Sigmoid colon (tissue), 6 donors: ENCODE measurements at regions not wholly inside any gene's neighbourhood (a gene's known extent, or its start where the extent isn't known, plus 50 kb on each side); places are given as distances from the start of the nearest gene placed in this dataset.
A peak's percentile ranks its signal among the peaks of the same experiment; 100 is the strongest.

Source experiments
- DNase-seq: peaks from one replicate; pipeline ENCODE4 v3.0.0-alpha.2; 2019
- H3K27ac ChIP-seq, 4 donors: fragments of 200-600 bp; sonication (generic); one replicate each; pipeline ENCODE4 v1.5.1; 2016 to 2019; ENCODE audit warnings: mild to moderate bottlenecking in 1 of 4
- H3K27me3 ChIP-seq, 3 donors: fragments of 200-600 bp; sonication (generic); one replicate each; pipeline ENCODE4 v1.5.1; 2019; ENCODE audit warnings: mild to moderate bottlenecking in 1 of 3
- H3K36me3 ChIP-seq, 4 donors: fragments of 200-600 bp; sonication (generic); one replicate each; pipeline ENCODE4 v1.5.1; 2016 to 2019
- H3K4me1 ChIP-seq, 4 donors: fragments of 200-600 bp; sonication (generic); one replicate each; pipeline ENCODE4 v1.5.1; 2017 to 2019
- H3K4me3 ChIP-seq, 4 donors: fragments of 200-600 bp; sonication (generic); one replicate each; pipeline ENCODE4 v1.5.1; 2017 to 2019; ENCODE audit warnings: mild to moderate bottlenecking in 2 of 4, moderate library complexity in 1 of 4
- H3K9me3 ChIP-seq, 4 donors: fragments of 200-600 bp in 3 of 4; sonication (generic) in 3 of 4; one replicate each; pipeline versions ENCODE4 v1.5.1 to v1.6.1; 2013 to 2019
- CTCF ChIP-seq, 4 experiments: fragments of 450-650 bp in 3 of 4; fragments of 200-600 bp in 1 of 4; IDR thresholded peaks; one replicate each; pipeline ENCODE4 v1.5.1; 2016 to 2019; ENCODE audit warnings: antibody characterized with exemption in 4 of 4, mild to moderate bottlenecking in 3 of 4, moderate library complexity in 2 of 4
- EP300 ChIP-seq, 4 donors: sonication (generic); formaldehyde crosslinking; IDR thresholded peaks; one replicate each; pipeline ENCODE4 v1.6.1; 2017; ENCODE audit warnings: antibody characterized with exemption in 4 of 4
- POLR2A ChIP-seq, 2 donors: fragments of 450-650 bp; IDR thresholded peaks; one replicate each; pipeline ENCODE4 v1.6.1; 2016; ENCODE audit warnings: antibody characterized with exemption in 2 of 2, mild to moderate bottlenecking in 2 of 2, moderate library complexity in 2 of 2
- POLR2AphosphoS5 ChIP-seq, 4 donors: sonication (generic); formaldehyde crosslinking; IDR thresholded peaks; one replicate each; pipeline ENCODE4 v1.6.1; 2017; ENCODE audit warnings: antibody characterized with exemption in 4 of 4
- WGBS, 2 donors: extraction: QIAGEN DNeasy Blood & Tissue Kit; methylation state at CpG; one replicate each; pipeline ENCODE4 v1.1.7; 2013; 5-methylcytosine and 5-hydroxymethylcytosine counted together
- intact Hi-C: fragments of 100-400 bp; cut with DNase I; formaldehyde crosslinking; loops from one replicate; pipeline ENCODE4 v1.15.1; 2023
- donor health status: healthy with polysubstance abuse.
- donor health status: healthy.

GRCh38 chr5:159837860-159838259 lies 78.4 kb upstream of the ADRA1B start:
- Histone ChIP-seq H3K36me3 (no peaks in the 10 kb centered on the region), H3K27ac (no peak overlapping the region), H3K4me3 (no peak overlapping the region), H3K4me1 (no peaks in the 10 kb centered on the region), H3K9me3 (peaks cover 0 to 3% (median 0%) of the 10 kb centered on the region in 4 donors), H3K27me3 (no peaks in the 10 kb centered on the region)
- intact Hi-C loops, result no loop called here
- 77 to 88% methylated on average over 2 of the region's 2 CpGs for WGBS, 2 donors
- TF ChIP-seq EP300 (IDR thresholded peaks at IDR 0.05) (no peak), POLR2A (IDR thresholded peaks at IDR 0.05) (no peak), POLR2AphosphoS5 (IDR thresholded peaks at IDR 0.05) (no peak), CTCF (IDR thresholded peaks at IDR 0.05) (no peak)
- DNase-seq, result no peak

- H3K4me3 ChIP-seq, result no peak overlapping the region
- H3K4me1 ChIP-seq, result no peaks in the 10 kb centered on the region
- no peak overlapping the region for H3K27ac ChIP-seq
- no peak for TF ChIP-seq EP300 (IDR thresholded peaks at IDR 0.05)
- DNase-seq, result no peak
- intact Hi-C loops, result no loop called here
- H3K27me3 ChIP-seq, result no peaks in the 10 kb centered on the region
- H3K36me3 ChIP-seq, result no peaks in the 10 kb centered on the region
- WGBS, 2 donors, result 65 to 78% methylated on average over 8 of the region's 8 CpGs
- H3K9me3 ChIP-seq, result peaks cover 0 to 3% (median 0%) of the 10 kb centered on the region in 4 donors
Observed at GRCh38 chr5:159838551-159839222, 77.6 kb upstream of the ADRA1B start.

- Histone ChIP-seq H3K27ac (no peak overlapping the region), H3K36me3 (no peaks in the 10 kb centered on the region), H3K27me3 (no peaks in the 10 kb centered on the region), H3K4me3 (no peak overlapping the region), H3K9me3 (no peaks in the 10 kb centered on the region), H3K4me1 (no peaks in the 10 kb centered on the region)
- no peak for TF ChIP-seq POLR2A (IDR thresholded peaks at IDR 0.05)
- TF ChIP-seq EP300 (IDR thresholded peaks at IDR 0.05), result no peak
- TF ChIP-seq POLR2AphosphoS5 (IDR thresholded peaks at IDR 0.05), result no peak
- no peak for TF ChIP-seq CTCF (IDR thresholded peaks at IDR 0.05)
- DNase-seq, result no peak
- intact Hi-C loops, result no loop called here
- WGBS, 2 donors, result 90 to 100% methylated on average over 1 of the region's 1 CpG
Observed at GRCh38 chr5:159844267-159845121, 71.8 kb upstream of the ADRA1B start.

GRCh38 chr5:159849437-159850083 lies 66.7 kb upstream of the ADRA1B start:
- Histone ChIP-seq H3K4me1 (no peaks in the 10 kb centered on the region), H3K36me3 (no peaks in the 10 kb centered on the region), H3K27me3 (no peaks in the 10 kb centered on the region), H3K27ac (peak overlapping the region in 1 of 4 donors; percentile 45), H3K9me3 (no peaks in the 10 kb centered on the region), H3K4me3 (no peak overlapping the region)
- 90 to 94% methylated on average over 3 of the region's 3 CpGs for WGBS, 2 donors
- DNase-seq, result peak; percentile 66
- intact Hi-C loops, result no loop called here
- TF ChIP-seq EP300 (IDR thresholded peaks at IDR 0.05), result no peak

- Histone ChIP-seq H3K4me1 (no peaks in the 10 kb centered on the region), H3K9me3 (no peaks in the 10 kb centered on the region), H3K36me3 (no peaks in the 10 kb centered on the region), H3K27ac (peak overlapping the region in 1 of 4 donors; percentile 45), H3K27me3 (no peaks in the 10 kb centered on the region), H3K4me3 (no peak overlapping the region)
- DNase-seq, result peak; percentile 88
- TF ChIP-seq POLR2A (IDR thresholded peaks at IDR 0.05), result no peak
- TF ChIP-seq POLR2AphosphoS5 (IDR thresholded peaks at IDR 0.05), result peak in 2 of 4 donors; percentile 16 to 35
- no peak for TF ChIP-seq EP300 (IDR thresholded peaks at IDR 0.05)
- intact Hi-C loops, result no loop called here
- 34 to 56% methylated on average over 6 of the region's 6 CpGs for WGBS, 2 donors
Observed at GRCh38 chr5:159850160-159850559, 66.1 kb upstream of the ADRA1B start.

- Histone ChIP-seq H3K4me3 (no peak overlapping the region), H3K27me3 (no peaks in the 10 kb centered on the region), H3K9me3 (no peaks in the 10 kb centered on the region), H3K36me3 (no peaks in the 10 kb centered on the region), H3K27ac (no peak overlapping the region), H3K4me1 (no peaks in the 10 kb centered on the region)
- WGBS, 2 donors, result 40 to 61% methylated on average over 8 of the region's 8 CpGs
- no peak for TF ChIP-seq EP300 (IDR thresholded peaks at IDR 0.05)
- no peak for TF ChIP-seq POLR2AphosphoS5 (IDR thresholded peaks at IDR 0.05)
- TF ChIP-seq POLR2A (IDR thresholded peaks at IDR 0.05), result no peak
- intact Hi-C loops, result no loop called here
- no peak for DNase-seq
Observed at GRCh38 chr5:159851053-159851452, 65.2 kb upstream of the ADRA1B start.
